ENCODE measurements at regions not wholly inside any gene's neighbourhood (a gene's known extent, or its start where the extent isn't known, plus 50 kb on each side); places are given as distances from the start of the nearest gene placed in this dataset.
"Not testable (repeated sequence)": the region's sequence is repeated elsewhere in the genome, so short reads cannot be mapped to it uniquely, and the experiment has no call there.

DNA sequence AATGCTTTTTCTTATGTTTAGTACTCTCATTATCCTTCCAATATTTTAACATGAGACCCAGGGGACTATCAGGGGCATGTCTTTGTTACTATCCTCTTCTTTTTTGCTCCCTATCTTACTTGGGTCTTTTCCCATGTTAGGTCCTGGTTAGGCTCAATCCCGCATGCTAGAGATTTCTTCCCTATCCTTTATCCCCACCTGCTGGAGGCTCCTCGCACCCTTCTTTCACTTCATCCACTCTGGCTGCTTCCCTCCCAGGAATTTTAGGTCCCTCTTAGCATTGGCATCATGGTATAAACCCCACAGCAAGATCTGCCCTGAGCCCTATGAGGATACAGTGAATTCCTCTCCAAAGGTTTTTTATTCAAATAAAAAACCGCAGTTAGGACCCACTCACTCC is 567.3 kb downstream of the ANKRD30B start:
- not testable (repeated sequence) for DNase-seq; H3K27ac ChIP-seq (ENCODE audit: low read depth in 1 of 3, low read length in 2 of 3); H3K36me3 ChIP-seq (ENCODE audit: control insufficient read depth in 3 of 3, insufficient read depth in 2 of 3, low read depth in 1 of 3, low read length in 3 of 3); H3K4me1 ChIP-seq (ENCODE audit: control insufficient read depth in 3 of 3, insufficient read depth in 2 of 3, low read depth in 1 of 3, low read length in 2 of 3); FAIRE-seq; H3K27me3 ChIP-seq (ENCODE audit: control insufficient read depth in 3 of 3, insufficient read depth in 3 of 3, low read length in 3 of 3); H3K9me3 ChIP-seq (ENCODE audit: control insufficient read depth in 2 of 2, insufficient read depth in 1 of 2, low read depth in 1 of 2, low read length in 1 of 2); H3K4me3 ChIP-seq (ENCODE audit: low read depth in 1 of 3, low read length in 3 of 3)
- 33 to 57% (median 53%) methylated on average over 3 of the region's 3 CpGs for WGBS, 3 donors

DNA sequence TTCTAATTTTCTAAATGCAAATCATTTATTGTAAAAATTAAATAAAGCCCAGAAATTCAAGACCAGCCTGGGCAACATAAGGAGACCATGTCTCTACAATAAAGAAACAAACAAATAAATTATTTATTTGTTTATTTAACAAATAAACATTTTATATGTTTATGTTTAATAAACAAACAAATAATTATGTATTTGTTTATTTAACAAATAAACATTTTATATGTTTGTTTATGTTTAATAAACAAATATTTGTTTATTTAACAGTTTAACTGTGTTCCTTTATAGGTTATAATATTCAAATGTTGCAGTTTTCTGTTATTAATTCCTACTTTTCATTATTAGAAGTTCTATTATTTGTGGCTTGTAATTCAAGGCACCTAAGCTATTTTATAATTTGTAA is 570.7 kb downstream of the ANKRD30B start:
- not testable (repeated sequence) for H3K36me3 ChIP-seq (ENCODE audit: control insufficient read depth in 3 of 3, insufficient read depth in 2 of 3, low read depth in 1 of 3, low read length in 3 of 3); H3K4me1 ChIP-seq (ENCODE audit: control insufficient read depth in 3 of 3, insufficient read depth in 2 of 3, low read depth in 1 of 3, low read length in 2 of 3); H3K27ac ChIP-seq (ENCODE audit: low read depth in 1 of 3, low read length in 2 of 3); H3K27me3 ChIP-seq (ENCODE audit: control insufficient read depth in 3 of 3, insufficient read depth in 3 of 3, low read length in 3 of 3); DNase-seq; H3K9me3 ChIP-seq (ENCODE audit: control insufficient read depth in 2 of 2, insufficient read depth in 1 of 2, low read depth in 1 of 2, low read length in 1 of 2); H3K4me3 ChIP-seq (ENCODE audit: low read depth in 1 of 3, low read length in 3 of 3)
- peak; percentile 99 for FAIRE-seq

DNA sequence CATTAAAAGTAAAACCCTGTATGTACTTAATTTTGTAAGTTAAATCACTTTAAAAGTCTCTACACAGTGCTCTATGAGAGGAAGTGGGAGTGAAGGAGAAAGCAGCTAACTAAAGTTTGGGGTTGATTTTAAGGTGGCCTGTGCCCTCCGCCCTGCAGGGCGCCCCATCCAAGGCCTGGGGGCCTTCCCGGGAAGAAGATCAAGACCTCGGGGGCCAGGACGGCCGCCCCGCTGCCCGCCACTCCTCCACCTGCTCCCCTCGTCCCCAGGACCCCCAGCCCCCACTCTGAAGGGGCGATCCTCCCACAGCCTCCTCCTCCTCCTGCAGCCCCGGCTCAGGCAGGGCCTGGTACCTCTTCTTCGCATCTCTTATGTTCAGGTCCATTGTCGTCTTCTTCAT is 581.7 kb downstream of the ANKRD30B start:
- DNase-seq; H3K4me3 ChIP-seq (ENCODE audit: low read depth in 1 of 3, low read length in 3 of 3); H3K9me3 ChIP-seq (ENCODE audit: control insufficient read depth in 2 of 2, insufficient read depth in 1 of 2, low read depth in 1 of 2, low read length in 1 of 2); H3K27me3 ChIP-seq (ENCODE audit: control insufficient read depth in 3 of 3, insufficient read depth in 3 of 3, low read length in 3 of 3); FAIRE-seq; H3K36me3 ChIP-seq (ENCODE audit: control insufficient read depth in 3 of 3, insufficient read depth in 2 of 3, low read depth in 1 of 3, low read length in 3 of 3); H3K4me1 ChIP-seq (ENCODE audit: control insufficient read depth in 3 of 3, insufficient read depth in 2 of 3, low read depth in 1 of 3, low read length in 2 of 3); H3K27ac ChIP-seq (ENCODE audit: low read depth in 1 of 3, low read length in 2 of 3): not testable (repeated sequence)
- WGBS, 3 donors, result 80 to 93% (median 92%) methylated on average over 2 to 8 of the region's 13 CpGs

DNA sequence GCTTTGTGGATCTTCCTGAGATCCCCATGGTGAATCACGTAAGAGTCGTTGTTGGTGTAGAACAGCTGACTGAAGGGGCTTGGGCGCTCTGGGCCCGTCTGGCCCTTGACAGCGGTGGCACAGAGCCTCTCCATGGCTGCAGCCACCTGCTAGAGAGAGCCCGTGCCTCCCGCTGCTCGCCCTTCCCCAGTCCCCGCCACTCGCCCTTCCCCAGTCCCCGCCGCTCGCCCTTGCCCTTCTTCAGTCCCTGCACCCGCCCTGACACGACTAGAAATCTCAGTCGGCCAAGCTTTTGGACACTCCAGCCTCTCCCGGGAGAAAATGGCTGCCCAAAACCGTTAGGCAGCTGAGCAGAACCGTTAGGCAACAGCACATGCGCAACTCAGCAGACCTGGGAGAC is 582.2 kb downstream of the ANKRD30B start:
- not testable (repeated sequence) for FAIRE-seq; H3K36me3 ChIP-seq (ENCODE audit: control insufficient read depth in 3 of 3, insufficient read depth in 2 of 3, low read depth in 1 of 3, low read length in 3 of 3); H3K27me3 ChIP-seq (ENCODE audit: control insufficient read depth in 3 of 3, insufficient read depth in 3 of 3, low read length in 3 of 3); H3K9me3 ChIP-seq (ENCODE audit: control insufficient read depth in 2 of 2, insufficient read depth in 1 of 2, low read depth in 1 of 2, low read length in 1 of 2); H3K4me3 ChIP-seq (ENCODE audit: low read depth in 1 of 3, low read length in 3 of 3); H3K27ac ChIP-seq (ENCODE audit: low read depth in 1 of 3, low read length in 2 of 3); DNase-seq; H3K4me1 ChIP-seq (ENCODE audit: control insufficient read depth in 3 of 3, insufficient read depth in 2 of 3, low read depth in 1 of 3, low read length in 2 of 3)
- 80 to 84% (median 81%) methylated on average over 16 to 20 of the region's 20 CpGs for WGBS, 3 donors

DNA sequence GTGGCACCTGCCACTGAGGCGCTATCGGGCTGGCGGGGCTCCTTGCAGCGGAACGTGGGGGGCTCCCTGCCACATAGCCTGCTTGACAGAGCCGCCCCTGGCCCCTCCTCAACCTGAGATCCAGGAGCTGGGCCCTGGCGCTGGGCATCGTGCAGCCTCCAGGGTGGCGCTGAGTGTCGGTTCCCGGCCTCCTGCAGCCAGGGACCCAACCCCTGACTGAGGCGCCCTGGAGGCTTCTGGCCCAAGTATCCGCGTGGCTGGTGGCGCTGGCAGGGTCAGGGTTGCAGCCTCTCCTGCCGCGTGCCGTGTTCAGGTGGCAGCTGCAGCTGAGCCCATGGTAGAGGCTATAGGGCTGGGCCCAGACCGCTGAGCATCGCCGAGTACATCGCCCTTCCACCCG is 582.6 kb downstream of the ANKRD30B start:
- not testable (repeated sequence) for H3K9me3 ChIP-seq (ENCODE audit: control insufficient read depth in 2 of 2, insufficient read depth in 1 of 2, low read depth in 1 of 2, low read length in 1 of 2); DNase-seq; H3K4me1 ChIP-seq (ENCODE audit: control insufficient read depth in 3 of 3, insufficient read depth in 2 of 3, low read depth in 1 of 3, low read length in 2 of 3); FAIRE-seq; H3K27ac ChIP-seq (ENCODE audit: low read depth in 1 of 3, low read length in 2 of 3); H3K27me3 ChIP-seq (ENCODE audit: control insufficient read depth in 3 of 3, insufficient read depth in 3 of 3, low read length in 3 of 3); H3K36me3 ChIP-seq (ENCODE audit: control insufficient read depth in 3 of 3, insufficient read depth in 2 of 3, low read depth in 1 of 3, low read length in 3 of 3); H3K4me3 ChIP-seq (ENCODE audit: low read depth in 1 of 3, low read length in 3 of 3)
- 85 to 94% (median 92%) methylated on average over 14 to 23 of the region's 23 CpGs for WGBS, 3 donors

DNA sequence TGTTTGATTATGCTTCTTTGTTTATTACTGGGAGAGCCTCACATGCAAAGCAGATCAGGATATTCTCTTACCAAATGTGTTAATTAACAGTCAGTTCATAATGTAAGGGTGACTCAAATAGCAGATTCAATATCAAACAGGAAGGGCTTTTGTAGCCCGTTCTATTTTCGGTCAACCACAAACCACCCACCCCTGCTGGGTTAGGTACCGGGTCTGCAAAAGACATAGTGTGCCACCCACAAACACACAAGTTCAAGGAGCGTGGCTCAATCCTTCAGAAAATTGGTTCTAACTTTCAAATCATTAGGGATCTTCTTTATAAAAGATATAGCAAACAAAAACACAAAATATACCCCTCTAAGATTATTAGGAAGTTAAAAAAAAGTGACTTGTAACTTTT is 627.7 kb downstream of the ANKRD30B start:
- WGBS, 3 donors, result 72 to 80% (median 74%) methylated on average over 4 of the region's 4 CpGs
- H3K27me3 ChIP-seq (ENCODE audit: control insufficient read depth in 3 of 3, insufficient read depth in 3 of 3, low read length in 3 of 3); H3K9me3 ChIP-seq (ENCODE audit: control insufficient read depth in 2 of 2, insufficient read depth in 1 of 2, low read depth in 1 of 2, low read length in 1 of 2); H3K27ac ChIP-seq (ENCODE audit: low read depth in 1 of 3, low read length in 2 of 3); FAIRE-seq; H3K4me3 ChIP-seq (ENCODE audit: low read depth in 1 of 3, low read length in 3 of 3); DNase-seq; H3K4me1 ChIP-seq (ENCODE audit: control insufficient read depth in 3 of 3, insufficient read depth in 2 of 3, low read depth in 1 of 3, low read length in 2 of 3); H3K36me3 ChIP-seq (ENCODE audit: control insufficient read depth in 3 of 3, insufficient read depth in 2 of 3, low read depth in 1 of 3, low read length in 3 of 3): not testable (repeated sequence)

DNA sequence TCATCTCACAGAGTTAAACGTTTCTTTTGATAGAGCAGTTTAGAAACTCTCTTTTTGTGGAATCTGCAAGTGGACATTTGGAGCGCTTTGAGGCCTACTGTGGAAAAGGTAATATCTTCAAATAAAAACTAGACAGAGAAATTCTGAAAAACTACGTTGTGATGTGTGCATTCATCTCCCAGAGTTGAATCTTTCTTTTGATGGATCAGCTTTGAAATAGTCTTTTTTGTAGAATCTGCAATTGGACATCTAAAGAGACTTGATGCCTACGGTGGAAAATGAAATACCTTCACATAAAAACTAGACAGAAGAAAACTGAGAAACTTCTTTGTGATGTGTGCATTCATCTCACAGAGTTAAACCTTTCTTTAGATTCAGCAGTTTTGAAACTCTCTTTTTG is 659.9 kb downstream of the ANKRD30B start:
- H3K27ac ChIP-seq (ENCODE audit: low read depth in 1 of 3, low read length in 2 of 3), result not testable (repeated sequence)

More for the DNA sequence above, 659.9 kb downstream of the ANKRD30B start:
- WGBS, 3 donors, result 51 to 53% (median 51%) methylated on average over 4 of the region's 4 CpGs
- not testable (repeated sequence) for H3K36me3 ChIP-seq (ENCODE audit: control insufficient read depth in 3 of 3, insufficient read depth in 2 of 3, low read depth in 1 of 3, low read length in 3 of 3); H3K4me3 ChIP-seq (ENCODE audit: low read depth in 1 of 3, low read length in 3 of 3); H3K9me3 ChIP-seq (ENCODE audit: control insufficient read depth in 2 of 2, insufficient read depth in 1 of 2, low read depth in 1 of 2, low read length in 1 of 2); FAIRE-seq; H3K27me3 ChIP-seq (ENCODE audit: control insufficient read depth in 3 of 3, insufficient read depth in 3 of 3, low read length in 3 of 3); H3K4me1 ChIP-seq (ENCODE audit: control insufficient read depth in 3 of 3, insufficient read depth in 2 of 3, low read depth in 1 of 3, low read length in 2 of 3)
- peak in 1 of 2 donors; percentile 2 for DNase-seq

Measured in small intestine (tissue), 7 donors.